SK-N-SH treated with all-trans-retinoic acid at 6 μM for 48 hours (cell line): ENCODE measurements at regions not wholly inside any gene's neighbourhood (a gene's known extent, or its start where the extent isn't known, plus 50 kb on each side); places are given as distances from the start of the nearest gene placed in this dataset.

Experiments
- ATAC-seq: fragments of 200-7000 bp; cut with Tn5 transposase; 3 replicates; pipeline ENCODE4 v1.9.1; 2020; ENCODE audit warnings: mild to moderate bottlenecking, moderate library complexity
- ARNTL ChIP-seq: fragments of 450-650 bp; formaldehyde crosslinking; IDR thresholded peaks from 2 replicates; pipeline ENCODE4 v1.5.0; 2020; ENCODE audit warnings: low read depth, mild to moderate bottlenecking, moderate library complexity, borderline replicate concordance
- BACH2 ChIP-seq: fragments of 250-450 bp; sonication (Bioruptor Pico); IDR thresholded peaks from 2 replicates; pipeline ENCODE4 v1.9.0; 2021; ENCODE audit warnings: mild to moderate bottlenecking, borderline replicate concordance
- CSDC2 ChIP-seq: fragments of 250-450 bp; sonication (Bioruptor Pico); IDR thresholded peaks from 2 replicates; pipeline ENCODE4 v1.5.0; 2020; ENCODE audit warnings: mild to moderate bottlenecking, moderate library complexity
- ESRRG ChIP-seq: fragments of 250-450 bp; sonication (Bioruptor Pico); IDR thresholded peaks from 2 replicates; pipeline ENCODE4 v1.6.1; 2021; ENCODE audit warnings: mild to moderate bottlenecking
- GLIS3 ChIP-seq: fragments of 250-450 bp; sonication (Bioruptor Pico); IDR thresholded peaks from 2 replicates; pipeline ENCODE4 v1.5.0; 2020; ENCODE audit warnings: mild to moderate bottlenecking, moderate library complexity
- ISL1 ChIP-seq: fragments of 250-450 bp; sonication (Bioruptor Pico); IDR thresholded peaks from 2 replicates; pipeline ENCODE4 v2.1.2; 2022; ENCODE audit warnings: mild to moderate bottlenecking, moderate library complexity
- OSR1 ChIP-seq: fragments of 250-450 bp; sonication (Bioruptor Pico); IDR thresholded peaks from 2 replicates; pipeline ENCODE4 v1.8.0; 2022; ENCODE audit warnings: moderate library complexity, mild to moderate bottlenecking, inconsistent platforms
- PPARA ChIP-seq: fragments of 250-450 bp; sonication (Bioruptor Pico); IDR thresholded peaks from 2 replicates; pipeline ENCODE4 v1.5.0; 2020; ENCODE audit warnings: mild to moderate bottlenecking, borderline replicate concordance
- RARB ChIP-seq: fragments of 250-450 bp; sonication (Bioruptor Pico); IDR thresholded peaks from 2 replicates; pipeline ENCODE4 v1.8.0; 2021; ENCODE audit warnings: mild to moderate bottlenecking, moderate library complexity
- SNAI2 ChIP-seq: fragments of 250-450 bp; sonication (Bioruptor Pico); IDR thresholded peaks from 2 replicates; pipeline ENCODE4 v1.5.0; 2020; ENCODE audit warnings: mild to moderate bottlenecking, moderate library complexity
- TCF4 ChIP-seq: fragments of 250-450 bp; sonication (Bioruptor Pico); IDR thresholded peaks from 2 replicates; pipeline ENCODE4 v1.8.0; 2021; ENCODE audit warnings: mild to moderate bottlenecking, moderate library complexity, borderline replicate concordance
- TOX ChIP-seq: fragments of 250-450 bp; sonication (Bioruptor Pico); IDR thresholded peaks from 2 replicates; pipeline ENCODE4 v1.8.0; 2021; ENCODE audit warnings: mild to moderate bottlenecking, moderate library complexity, borderline replicate concordance
- ZC3H10 ChIP-seq: fragments of 250-450 bp; sonication (Bioruptor Pico); IDR thresholded peaks from 2 replicates; pipeline ENCODE4 v1.5.1; 2021; ENCODE audit warnings: mild to moderate bottlenecking, moderate library complexity
- ZFP3 ChIP-seq: fragments of 250-450 bp; sonication (Bioruptor Pico); IDR thresholded peaks from 2 replicates; pipeline ENCODE4 v1.5.0; 2020; ENCODE audit warnings: mild to moderate bottlenecking, moderate library complexity
- ZFP30 ChIP-seq: fragments of 450-650 bp; formaldehyde crosslinking; IDR thresholded peaks from 2 replicates; pipeline ENCODE4 v1.5.0; 2022; ENCODE audit warnings: mild to moderate bottlenecking, moderate library complexity
- ZNF565 ChIP-seq: fragments of 450-650 bp; formaldehyde crosslinking; conservative IDR thresholded peaks from 2 replicates; pipeline ENCODE4 v1.5.0; 2020; ENCODE audit warnings: low read depth, mild to moderate bottlenecking, moderate library complexity
- ZNF70 ChIP-seq: fragments of 450-650 bp; formaldehyde crosslinking; IDR thresholded peaks from 2 replicates; pipeline ENCODE4 v1.5.0; 2020; ENCODE audit warnings: mild to moderate bottlenecking, moderate library complexity
- ZNF8 ChIP-seq: fragments of 450-650 bp; formaldehyde crosslinking; IDR thresholded peaks from 2 replicates; pipeline ENCODE4 v1.5.0; 2020; ENCODE audit warnings: mild to moderate bottlenecking, moderate library complexity
- TF ChIP-seq, protein P1 (sequence below): fragments of 250-450 bp; sonication (Bioruptor Pico); IDR thresholded peaks from 2 replicates; pipeline ENCODE4 v1.5.1; 2021; ENCODE audit warnings: mild to moderate bottlenecking, moderate library complexity
- TF ChIP-seq, protein P2 (sequence below): fragments of 250-450 bp; sonication (Bioruptor Pico); IDR thresholded peaks from 2 replicates; pipeline ENCODE4 v1.8.0; 2021; ENCODE audit warnings: low read depth, mild to moderate bottlenecking, moderate library complexity, borderline replicate concordance
- TF ChIP-seq, protein P3 (sequence below): fragments of 250-450 bp; sonication (Bioruptor Pico); IDR thresholded peaks from 2 replicates; pipeline ENCODE4 v1.5.1; 2020; ENCODE audit warnings: low read depth, mild to moderate bottlenecking, moderate library complexity
- TF ChIP-seq, protein P4 (sequence below): fragments of 250-450 bp; sonication (Bioruptor Pico); IDR thresholded peaks from 2 replicates; pipeline ENCODE4 v1.8.0; 2020; ENCODE audit warnings: mild to moderate bottlenecking, moderate library complexity, borderline replicate concordance

DNA sequence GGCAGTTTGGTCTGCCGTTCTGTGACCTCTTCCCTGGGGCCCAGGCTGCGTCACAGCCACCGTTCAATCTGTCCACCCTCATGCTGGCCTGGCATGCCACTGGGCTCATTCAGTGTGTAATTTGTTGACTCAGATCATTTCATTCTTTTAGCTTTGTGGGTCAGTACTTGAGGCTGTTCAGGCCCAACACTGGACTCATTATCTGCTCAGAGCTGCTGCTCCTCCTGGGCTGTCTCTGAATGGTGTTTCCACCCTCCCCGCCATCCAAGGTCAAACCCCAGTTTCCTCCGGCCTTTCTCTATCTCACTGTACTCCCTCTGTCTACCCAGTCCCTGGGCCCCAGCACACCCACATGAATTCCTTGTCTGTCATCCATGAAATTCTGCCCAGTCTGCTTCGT is 152.4 kb upstream of the NCK2 start:
- TF ChIP-seq RARB (CRISPR knock-in tag) (no peak), ZNF70 (no peak), ZC3H10 (CRISPR knock-in tag) (no peak), ARNTL (CRISPR knock-in tag) (no peak), BACH2 (CRISPR knock-in tag) (no peak)
- TF ChIP-seq, protein P1, sequence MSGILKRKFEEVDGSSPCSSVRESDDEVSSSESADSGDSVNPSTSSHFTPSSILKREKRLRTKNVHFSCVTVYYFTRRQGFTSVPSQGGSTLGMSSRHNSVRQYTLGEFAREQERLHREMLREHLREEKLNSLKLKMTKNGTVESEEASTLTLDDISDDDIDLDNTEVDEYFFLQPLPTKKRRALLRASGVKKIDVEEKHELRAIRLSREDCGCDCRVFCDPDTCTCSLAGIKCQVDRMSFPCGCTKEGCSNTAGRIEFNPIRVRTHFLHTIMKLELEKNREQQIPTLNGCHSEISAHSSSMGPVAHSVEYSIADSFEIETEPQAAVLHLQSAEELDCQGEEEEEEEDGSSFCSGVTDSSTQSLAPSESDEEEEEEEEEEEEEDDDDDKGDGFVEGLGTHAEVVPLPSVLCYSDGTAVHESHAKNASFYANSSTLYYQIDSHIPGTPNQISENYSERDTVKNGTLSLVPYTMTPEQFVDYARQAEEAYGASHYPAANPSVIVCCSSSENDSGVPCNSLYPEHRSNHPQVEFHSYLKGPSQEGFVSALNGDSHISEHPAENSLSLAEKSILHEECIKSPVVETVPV (CRISPR knock-in tag) = no peak
- ATAC-seq = no peak

DNA sequence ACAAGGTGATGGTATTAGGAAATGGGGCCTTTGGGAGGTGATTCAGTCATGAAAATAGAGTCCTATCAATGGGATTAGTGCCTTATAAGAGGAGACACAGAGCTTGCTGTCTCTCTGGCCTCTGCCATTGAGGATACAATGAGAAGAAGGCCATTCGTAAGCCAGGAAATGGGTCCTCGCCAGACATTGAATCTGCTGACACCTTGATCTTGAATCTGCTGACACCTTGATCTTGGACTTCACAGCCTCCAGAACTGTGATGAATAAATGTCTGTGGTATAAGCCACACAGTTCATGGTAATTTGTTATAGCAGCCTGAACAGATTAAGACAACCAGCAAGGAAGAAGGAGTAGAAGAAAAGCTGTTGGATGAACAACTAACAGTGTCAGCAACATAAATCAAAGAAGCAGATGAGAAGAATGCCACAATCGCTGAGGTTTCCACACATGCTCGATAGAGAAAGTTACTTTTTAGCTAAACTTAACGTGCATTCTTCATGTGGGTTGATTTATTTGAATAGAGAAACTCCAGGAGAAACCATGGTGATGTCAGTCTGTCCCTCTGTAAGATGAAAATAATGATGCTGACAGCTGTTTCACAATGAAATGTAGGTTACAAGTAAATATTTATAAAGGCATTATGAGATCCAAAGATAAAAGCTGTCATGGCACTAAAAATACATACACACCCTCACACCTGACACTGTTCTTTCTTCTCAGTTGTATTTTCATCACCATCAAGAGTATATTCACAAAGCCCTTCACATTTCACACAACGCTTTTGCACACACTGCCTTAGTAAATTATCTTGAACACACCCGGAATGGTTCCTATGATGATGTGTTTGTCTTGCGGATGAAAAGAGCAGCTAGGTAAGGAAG is 153.7 kb upstream of the NCK2 start:
- TF ChIP-seq SNAI2 (CRISPR knock-in tag) (no peak), ZNF70 (no peak), ZFP3 (CRISPR knock-in tag) (no peak), ISL1 (CRISPR knock-in tag) (no peak), CSDC2 (CRISPR knock-in tag) (no peak), ZC3H10 (CRISPR knock-in tag) (no peak), ZNF565 (CRISPR knock-in tag) (no peak), ARNTL (CRISPR knock-in tag) (no peak), PPARA (CRISPR knock-in tag) (no peak), GLIS3 (CRISPR knock-in tag) (no peak), TCF4 (CRISPR knock-in tag) (no peak), ZFP30 (no peak)
- TF ChIP-seq, protein P1 (CRISPR knock-in tag) = no peak
- ATAC-seq = no peak

DNA sequence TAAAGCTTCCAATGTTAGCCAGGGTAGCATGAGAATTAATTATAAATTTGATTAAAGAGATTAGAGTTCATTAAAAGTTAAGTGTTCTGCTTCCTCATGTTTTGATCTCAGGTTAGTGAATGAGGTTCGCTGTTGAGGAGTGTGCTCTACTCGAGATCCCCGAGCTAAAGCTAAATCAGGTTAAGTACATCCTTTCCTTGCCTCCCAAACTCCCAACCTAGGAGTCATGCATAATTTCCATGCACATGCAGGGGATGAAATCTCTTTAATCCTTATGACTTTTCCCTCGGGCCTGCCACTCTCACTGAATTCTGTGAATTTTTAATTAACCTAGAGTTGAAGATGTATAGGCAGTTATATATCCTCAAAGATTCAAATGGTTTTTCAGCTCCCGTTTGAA is 156.1 kb upstream of the NCK2 start:
- no peak for TF ChIP-seq PPARA (CRISPR knock-in tag)
- TF ChIP-seq ESRRG (CRISPR knock-in tag) = no peak
- no peak for TF ChIP-seq OSR1 (CRISPR knock-in tag)
- TF ChIP-seq ARNTL (CRISPR knock-in tag) = no peak
- TF ChIP-seq SNAI2 (CRISPR knock-in tag) = no peak
- TF ChIP-seq GLIS3 (CRISPR knock-in tag) = no peak
- TF ChIP-seq TOX (CRISPR knock-in tag) = no peak
- TF ChIP-seq CSDC2 (CRISPR knock-in tag) = no peak
- TF ChIP-seq ZNF565 (CRISPR knock-in tag) = no peak
- TF ChIP-seq, protein P2, sequence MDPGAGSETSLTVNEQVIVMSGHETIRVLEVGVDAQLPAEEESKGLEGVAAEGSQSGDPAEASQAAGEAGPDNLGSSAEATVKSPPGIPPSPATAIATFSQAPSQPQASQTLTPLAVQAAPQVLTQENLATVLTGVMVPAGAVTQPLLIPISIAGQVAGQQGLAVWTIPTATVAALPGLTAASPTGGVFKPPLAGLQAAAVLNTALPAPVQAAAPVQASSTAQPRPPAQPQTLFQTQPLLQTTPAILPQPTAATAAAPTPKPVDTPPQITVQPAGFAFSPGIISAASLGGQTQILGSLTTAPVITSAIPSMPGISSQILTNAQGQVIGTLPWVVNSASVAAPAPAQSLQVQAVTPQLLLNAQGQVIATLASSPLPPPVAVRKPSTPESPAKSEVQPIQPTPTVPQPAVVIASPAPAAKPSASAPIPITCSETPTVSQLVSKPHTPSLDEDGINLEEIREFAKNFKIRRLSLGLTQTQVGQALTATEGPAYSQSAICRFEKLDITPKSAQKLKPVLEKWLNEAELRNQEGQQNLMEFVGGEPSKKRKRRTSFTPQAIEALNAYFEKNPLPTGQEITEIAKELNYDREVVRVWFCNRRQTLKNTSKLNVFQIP (CRISPR knock-in tag) = no peak
- no peak for TF ChIP-seq ISL1 (CRISPR knock-in tag)
- no peak for TF ChIP-seq BACH2 (CRISPR knock-in tag)
- TF ChIP-seq, protein P1 (CRISPR knock-in tag) = no peak
- ATAC-seq = no peak

DNA sequence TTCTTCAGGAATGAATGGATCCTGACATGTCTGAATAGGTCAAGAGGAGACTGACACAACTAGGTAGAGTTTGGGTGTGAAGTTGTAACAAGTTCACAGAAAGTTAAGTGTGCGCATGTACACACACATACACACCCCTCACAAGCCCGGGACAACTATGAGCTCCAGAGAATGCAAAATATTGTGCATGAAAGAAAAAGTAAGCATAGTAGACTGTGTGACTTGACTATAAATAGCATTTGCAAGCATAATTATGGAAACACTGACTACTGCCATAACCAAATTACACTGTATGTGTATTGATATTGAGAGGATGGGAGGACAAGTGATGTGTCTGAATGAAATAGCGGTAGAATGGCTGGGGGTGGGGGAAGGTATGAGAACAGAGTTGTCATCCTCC is 157.1 kb upstream of the NCK2 start:
- TF ChIP-seq, protein P3, sequence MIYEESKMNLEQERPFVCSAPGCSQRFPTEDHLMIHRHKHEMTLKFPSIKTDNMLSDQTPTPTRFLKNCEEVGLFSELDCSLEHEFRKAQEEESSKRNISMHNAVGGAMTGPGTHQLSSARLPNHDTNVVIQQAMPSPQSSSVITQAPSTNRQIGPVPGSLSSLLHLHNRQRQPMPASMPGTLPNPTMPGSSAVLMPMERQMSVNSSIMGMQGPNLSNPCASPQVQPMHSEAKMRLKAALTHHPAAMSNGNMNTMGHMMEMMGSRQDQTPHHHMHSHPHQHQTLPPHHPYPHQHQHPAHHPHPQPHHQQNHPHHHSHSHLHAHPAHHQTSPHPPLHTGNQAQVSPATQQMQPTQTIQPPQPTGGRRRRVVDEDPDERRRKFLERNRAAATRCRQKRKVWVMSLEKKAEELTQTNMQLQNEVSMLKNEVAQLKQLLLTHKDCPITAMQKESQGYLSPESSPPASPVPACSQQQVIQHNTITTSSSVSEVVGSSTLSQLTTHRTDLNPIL (CRISPR knock-in tag) = no peak
- TF ChIP-seq ISL1 (CRISPR knock-in tag) (no peak), PPARA (CRISPR knock-in tag) (no peak), ESRRG (CRISPR knock-in tag) (no peak), SNAI2 (CRISPR knock-in tag) (no peak), ZNF565 (CRISPR knock-in tag) (no peak), CSDC2 (CRISPR knock-in tag) (no peak), ZC3H10 (CRISPR knock-in tag) (no peak), OSR1 (CRISPR knock-in tag) (no peak), ZNF8 (CRISPR knock-in tag) (no peak), ZFP3 (CRISPR knock-in tag) (no peak)
- TF ChIP-seq, protein P4, sequence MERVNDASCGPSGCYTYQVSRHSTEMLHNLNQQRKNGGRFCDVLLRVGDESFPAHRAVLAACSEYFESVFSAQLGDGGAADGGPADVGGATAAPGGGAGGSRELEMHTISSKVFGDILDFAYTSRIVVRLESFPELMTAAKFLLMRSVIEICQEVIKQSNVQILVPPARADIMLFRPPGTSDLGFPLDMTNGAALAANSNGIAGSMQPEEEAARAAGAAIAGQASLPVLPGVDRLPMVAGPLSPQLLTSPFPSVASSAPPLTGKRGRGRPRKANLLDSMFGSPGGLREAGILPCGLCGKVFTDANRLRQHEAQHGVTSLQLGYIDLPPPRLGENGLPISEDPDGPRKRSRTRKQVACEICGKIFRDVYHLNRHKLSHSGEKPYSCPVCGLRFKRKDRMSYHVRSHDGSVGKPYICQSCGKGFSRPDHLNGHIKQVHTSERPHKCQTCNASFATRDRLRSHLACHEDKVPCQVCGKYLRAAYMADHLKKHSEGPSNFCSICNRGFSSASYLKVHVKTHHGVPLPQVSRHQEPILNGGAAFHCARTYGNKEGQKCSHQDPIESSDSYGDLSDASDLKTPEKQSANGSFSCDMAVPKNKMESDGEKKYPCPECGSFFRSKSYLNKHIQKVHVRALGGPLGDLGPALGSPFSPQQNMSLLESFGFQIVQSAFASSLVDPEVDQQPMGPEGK (CRISPR knock-in tag) = no peak
- TF ChIP-seq, all 23 proteins: peak for 0
- no peak for ATAC-seq
